GM19324 (cell line): ENCODE measurements at regions not wholly inside any gene's neighbourhood (a gene's known extent, or its start where the extent isn't known, plus 50 kb on each side); places are given as distances from the start of the nearest gene placed in this dataset.
A peak's percentile ranks its signal among the peaks of the same experiment; 100 is the strongest.

ENCODE experiments used
- ATAC-seq: cut with Tn5 transposase; IDR thresholded peaks from one replicate; pipeline ENCODE4 v1.9.1; 2021; ENCODE audit warnings: mild to moderate bottlenecking, moderate library complexity; ENCODE audit not compliant: unreplicated experiment, low FRiP score

DNA sequence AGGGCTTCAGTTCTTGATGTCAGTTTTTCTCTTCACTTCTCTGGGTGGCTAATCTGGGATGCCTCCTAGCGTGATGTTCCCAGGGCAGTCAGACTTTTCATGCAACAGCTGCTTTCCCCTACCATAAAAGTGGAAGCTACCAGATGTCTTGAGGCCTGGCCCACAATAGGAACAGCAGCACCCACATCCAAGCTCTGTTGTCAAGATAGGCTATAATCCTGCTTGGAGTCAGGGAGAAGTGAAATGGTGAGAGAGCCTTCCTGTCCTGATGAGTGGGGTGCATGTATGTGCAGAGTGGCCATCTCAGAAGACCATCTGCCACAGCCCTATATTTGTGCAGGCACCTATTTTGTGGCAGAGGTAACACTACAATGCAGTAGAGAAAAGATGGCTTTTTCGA lies 108.0 kb downstream of the HTR5A start:
- no peak for ATAC-seq

DNA sequence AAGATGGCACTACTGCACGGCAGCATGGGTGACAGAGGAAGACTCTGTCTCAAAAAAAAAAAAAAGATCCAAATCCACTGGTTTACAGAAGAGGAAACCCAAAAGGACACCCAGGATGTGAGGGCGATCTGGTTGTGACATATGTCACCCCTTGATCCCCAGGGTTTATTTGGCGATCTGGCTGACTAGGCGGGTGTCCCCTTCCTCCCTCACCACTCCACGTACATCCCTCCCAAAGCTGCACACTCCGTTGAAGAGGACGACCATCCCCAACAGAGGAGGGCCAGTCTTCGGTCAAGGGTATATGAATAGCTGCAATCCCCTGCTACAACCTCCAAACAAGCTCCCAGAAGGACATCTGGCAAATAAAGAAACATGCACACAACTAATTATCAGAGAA lies 111.6 kb downstream of the HTR5A start:
- ATAC-seq, result no peak

DNA sequence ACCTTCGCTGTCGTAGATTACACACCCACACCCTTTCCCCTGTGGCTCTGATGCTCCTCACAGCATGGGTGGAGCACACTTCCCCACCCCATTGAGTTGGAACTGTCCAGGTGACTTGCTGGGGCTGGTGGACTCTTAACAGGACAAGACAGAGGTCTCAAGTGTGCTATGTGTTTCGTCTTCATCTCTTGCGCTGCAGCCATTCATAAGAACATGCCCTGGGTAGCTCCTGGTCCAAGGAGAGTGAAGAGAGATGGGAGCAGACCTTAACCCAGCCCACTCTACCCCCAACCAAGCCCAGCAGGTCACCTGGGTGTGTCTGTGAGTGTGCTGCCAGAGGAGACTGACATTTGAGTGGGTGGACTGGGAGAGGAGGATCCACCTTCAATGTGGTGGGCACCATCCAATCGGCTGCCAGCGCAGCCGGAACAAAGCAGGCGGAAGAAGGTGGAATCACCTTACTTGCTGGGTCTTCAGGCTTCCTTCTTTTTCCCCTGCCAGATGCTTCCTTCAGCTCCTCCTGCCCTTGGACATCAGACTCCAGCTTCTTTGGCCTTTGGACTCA lies 112.4 kb downstream of the HTR5A start:
- ATAC-seq, result no peak

DNA sequence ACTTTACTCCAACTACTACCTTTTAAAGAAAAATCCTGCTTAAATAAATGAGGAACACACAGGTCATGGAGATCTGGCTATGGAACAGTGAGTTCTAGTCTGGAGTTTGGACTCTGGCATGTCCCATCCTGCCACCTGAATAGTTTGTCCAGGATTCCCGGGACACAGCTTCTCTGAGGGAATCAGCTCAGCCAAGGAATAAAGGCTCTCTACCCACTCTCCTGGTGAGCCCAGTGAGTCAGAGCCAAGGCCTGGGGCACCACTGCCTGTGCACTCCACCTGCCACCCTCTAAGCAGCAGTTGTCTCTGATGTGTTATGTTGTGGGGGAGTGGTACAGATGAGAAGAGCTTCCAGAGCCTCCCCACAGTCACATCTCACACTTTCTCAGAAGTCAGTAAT lies 113.5 kb downstream of the HTR5A start:
- ATAC-seq, result no peak

DNA sequence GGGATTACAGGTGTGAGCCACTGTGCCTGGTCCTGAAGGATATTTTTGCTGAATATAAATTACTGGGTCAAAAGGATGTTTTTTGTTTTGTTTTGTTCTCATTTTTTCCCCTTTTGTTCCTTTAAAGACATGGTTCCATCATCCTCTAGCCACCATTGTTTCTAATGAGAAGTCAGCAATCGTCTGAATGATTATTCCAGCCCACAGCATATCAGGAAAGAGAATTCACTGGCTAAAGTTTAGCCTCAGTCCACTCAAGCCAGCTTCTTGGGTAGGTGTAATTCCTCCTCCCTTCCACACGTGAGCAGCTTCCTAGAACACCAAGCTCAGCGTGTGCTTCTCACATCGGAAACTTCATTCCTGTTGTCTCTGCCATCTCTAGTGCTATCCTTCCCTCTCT lies 112.8 kb upstream of the INSIG1 start:
- no peak for ATAC-seq

DNA sequence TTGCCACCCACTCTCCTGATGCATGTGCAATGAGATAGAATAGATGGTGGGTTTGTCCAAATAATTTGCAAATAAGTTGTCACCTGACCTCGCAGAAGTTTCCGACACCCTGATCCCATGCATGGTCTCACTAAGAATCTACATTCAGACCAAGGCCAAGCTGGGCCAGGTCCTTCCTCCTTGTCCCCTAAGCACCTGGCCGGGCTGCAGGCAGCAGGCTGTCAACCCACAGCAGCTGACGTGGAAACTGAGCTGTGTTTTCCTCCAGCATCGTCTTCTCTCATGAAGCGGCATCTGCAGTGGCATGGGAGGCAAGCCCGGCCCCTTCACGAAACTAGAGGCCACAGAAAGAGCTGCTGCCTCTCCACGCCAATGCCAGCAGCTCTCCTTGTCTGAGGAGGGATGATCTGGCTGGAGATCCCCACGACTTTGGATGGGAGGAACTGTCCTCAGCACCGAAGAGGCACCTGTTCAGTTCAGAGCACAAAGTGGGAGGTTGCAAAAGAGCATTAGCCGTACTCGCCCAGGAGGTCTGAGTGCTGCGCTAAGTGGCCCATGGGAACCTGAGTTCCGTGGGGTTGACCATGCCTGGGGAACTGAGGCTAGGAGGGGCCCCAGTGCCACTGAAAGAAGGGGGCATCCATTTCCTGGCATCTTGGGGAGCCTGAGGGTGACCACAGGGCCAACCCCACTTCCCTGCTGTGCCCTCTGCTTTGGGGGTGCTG lies 110.5 kb upstream of the INSIG1 start:
- ATAC-seq, result no peak

DNA sequence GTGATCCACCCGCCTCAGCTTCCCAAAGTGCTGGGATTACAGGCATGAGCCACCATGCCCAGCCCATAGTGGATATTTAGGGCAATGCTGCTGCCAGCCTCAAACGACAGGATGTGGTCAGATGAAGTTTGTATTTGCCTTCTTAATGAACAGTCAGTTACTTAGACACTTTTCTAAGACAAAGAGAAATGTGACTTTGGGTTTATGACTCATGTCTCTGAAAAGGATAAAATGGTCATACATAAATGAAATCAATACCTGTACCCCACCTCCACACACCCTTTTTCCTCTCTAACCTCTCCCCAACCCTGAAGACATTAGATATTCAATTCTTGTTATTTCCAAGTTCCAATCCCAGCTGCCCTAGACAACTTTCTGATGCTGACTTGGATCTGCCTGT lies 109.3 kb upstream of the INSIG1 start:
- no peak for ATAC-seq

DNA sequence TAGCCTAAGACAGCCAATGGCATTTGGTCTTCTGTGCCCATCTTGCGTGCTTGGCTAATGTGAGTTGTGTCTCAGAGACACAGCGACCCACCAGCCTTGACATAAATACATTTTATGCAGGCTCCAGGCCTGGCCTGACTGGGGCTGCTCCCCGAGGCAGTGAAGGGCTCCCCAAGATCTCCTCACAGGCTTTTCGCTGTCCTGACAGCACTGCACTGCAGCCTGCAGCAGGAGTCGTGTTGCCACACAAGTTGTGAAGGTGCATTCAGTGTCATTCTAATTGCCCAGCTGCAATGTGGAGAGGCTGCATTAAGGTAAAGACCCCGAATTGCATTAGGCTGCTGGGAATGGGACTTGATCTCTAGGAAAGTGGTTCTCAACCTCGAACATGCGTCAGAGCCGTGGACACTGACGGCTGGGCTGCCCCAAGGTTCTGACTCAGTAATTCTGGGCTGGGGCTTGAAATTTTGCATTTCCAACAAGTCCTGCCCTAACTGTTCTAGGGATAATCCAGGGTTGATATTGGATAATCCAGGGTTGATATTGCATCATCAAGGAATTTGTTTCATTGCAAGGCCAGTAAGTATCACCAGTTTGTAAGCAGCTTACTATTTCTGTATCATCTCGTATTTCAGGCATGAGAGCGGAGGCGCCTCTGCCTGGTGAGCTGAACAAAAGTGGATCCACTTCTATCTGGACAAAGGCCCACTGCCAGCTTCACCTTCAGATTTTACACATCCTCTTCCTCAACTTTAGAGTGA lies 108.7 kb upstream of the INSIG1 start:
- no peak for ATAC-seq

DNA sequence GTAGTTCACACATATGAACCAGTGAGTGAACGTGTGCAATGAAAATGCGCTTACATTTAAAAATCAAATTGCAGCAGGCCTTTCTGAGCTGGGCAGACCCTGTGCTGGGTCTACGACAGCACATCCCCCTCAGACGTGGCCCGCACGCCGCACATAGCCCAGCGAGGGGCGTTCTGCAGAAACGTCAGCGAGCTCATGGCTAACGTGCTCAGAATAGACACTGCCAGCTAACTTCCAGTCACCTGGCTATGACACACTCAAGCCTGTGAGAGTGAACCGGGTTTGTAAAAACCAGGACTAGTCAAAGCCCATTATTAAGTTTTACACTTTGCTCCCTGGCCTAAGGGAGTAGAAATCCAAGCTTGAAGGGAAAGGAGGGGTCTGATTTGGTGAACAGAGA lies 108.1 kb upstream of the INSIG1 start:
- no peak for ATAC-seq

DNA sequence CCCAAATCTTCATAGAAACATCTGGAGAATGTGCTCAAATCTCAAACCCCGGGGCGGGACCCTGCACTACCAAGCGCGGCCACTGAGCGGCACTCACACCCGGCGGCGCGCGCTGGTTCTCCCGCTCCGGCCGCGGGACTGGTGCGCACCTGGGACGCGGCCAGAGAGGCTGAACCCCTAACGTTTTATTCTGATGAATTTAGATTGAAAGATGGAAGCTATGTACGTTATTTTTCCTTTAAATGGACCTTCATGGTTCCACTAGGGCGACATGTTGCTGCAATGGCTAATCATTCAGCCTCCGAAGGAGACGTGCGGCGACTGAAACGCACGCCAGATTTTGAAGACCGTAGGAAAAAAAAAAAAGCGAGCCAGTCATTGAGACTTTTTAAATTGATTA lies 107.0 kb upstream of the INSIG1 start:
- ATAC-seq, result no peak

DNA sequence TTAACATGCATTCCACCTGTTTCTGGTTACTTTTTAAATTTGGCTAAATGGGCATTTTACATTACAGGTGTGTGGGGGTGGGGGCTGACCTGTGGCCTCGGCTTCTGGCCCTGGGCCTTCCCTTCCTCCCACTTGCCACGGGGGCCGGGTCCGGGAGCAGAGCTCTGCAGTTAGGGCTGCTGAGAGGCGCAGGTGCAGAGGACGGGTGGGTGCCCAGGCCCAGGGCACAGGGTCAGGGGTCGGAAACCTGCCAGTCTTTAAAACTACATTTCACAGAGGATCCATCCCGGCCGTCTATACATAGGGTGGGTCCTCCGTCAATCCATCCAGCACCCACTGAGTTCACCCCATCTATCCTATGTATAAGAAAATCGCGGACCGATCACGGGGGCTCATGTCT lies 106.5 kb upstream of the INSIG1 start:
- no peak for ATAC-seq

DNA sequence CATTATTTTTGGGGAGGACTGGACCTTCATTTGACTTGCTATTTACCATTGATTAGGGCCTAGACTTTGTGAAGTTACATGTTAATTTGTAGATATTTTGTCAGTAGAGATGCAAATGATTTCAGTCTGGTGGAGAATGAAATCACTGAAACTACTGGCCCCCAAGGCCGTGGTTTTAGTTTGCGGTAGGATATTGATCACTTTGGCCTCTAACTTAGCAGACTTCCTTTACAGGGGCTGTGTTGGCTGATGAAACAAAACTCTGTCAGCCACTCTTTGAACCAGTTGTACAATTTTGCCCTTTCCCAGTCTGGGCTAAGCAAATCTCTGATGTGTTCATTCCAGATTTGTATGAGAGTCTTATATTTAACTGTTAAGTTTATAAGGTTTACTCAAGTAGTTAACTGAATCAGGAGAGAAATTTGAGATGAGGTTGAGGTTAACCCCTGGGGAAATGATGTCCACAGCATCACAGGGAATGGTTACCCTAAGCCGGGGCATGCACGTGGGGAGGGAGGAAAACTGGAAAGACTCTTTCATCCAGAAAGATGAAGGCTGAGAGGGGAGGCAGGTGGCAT lies 105.7 kb upstream of the INSIG1 start:
- ATAC-seq, result peak; percentile 52

DNA sequence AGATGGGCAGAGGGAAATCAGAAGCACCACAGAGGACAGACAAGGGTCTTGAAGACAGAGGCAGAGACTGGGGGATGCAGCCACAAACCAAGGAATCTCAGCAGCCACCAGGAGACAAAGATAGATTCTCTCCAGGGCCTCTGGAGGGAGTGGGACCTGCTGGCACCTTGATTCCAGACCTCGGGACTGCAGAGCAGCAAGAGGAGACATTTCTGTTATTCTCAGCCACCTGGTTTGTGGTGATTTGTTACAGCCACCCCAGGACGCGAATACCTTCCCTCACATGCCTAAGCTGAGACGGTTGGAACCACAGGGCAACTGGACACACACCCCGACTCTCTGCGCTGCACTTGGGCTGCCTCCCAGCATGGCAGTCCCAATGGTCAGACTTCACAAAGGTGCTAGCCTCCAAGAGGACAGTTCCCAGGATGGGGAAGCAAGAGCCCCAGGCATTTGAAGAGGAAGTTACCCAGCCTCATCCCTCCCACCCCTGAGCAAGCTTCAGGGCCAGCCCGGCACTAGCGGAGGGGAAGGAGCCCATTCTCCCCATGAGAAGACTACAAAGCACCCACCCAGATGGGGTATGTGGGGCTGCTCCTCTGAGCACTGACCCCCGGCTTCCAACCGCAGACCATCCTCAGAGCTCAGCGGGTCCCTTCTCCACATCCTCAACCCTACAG lies 104.6 kb upstream of the INSIG1 start:
- ATAC-seq, result no peak

DNA sequence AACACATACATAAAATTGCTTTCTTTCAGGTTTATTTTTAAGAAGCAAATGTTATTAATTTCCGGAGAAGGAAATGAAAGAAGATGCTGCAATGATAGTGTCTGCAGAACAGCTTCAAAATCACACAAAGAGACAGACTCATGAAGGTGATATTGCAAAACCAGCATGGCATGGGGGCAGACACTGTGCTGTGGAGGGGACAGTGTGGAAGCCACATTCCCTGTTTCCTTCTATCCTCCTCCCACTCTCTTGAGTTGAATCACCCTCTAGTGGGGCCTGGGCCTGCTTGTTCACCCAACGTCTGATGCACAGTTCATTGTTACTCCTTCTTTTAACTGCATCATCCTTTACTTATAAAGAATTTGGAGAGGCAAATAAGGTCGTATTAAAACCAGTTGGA lies 104.0 kb upstream of the INSIG1 start:
- no peak for ATAC-seq

DNA sequence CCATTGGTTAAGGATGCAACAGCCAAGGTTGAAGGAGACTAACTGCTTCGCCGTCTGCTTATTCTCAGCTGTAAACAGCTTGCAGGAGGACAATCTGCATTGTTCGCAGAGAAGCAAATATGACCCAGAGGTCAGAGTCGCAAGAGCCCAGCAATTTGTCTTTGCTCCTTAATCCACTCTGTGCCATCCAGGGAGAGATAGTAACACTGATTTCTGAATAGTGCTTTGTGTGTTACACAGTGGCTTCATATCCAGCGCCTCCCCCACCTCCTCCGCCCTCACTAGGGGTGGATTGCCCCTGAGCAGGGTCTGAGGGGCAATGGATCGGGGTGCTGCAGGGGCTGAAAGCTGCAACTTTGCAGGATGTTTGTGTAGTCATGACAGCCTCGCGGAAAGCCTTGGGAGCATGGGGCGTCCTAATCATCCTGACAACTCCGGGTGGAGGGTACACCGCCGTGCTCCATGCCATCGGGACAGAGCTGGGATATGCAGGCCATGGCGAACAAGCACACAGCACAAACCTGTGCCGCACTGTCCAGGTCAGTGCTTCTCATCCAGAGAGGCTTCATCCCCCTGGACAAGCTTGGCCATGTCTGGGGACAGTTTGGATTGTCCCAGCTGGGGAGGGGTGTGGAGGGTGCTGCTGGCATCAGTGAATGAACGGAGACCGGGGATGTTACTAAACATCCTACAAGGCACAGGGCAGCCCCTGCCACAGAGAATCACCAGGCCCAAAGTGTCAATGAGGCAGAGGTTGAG lies 103.1 kb upstream of the INSIG1 start:
- no peak for ATAC-seq

DNA sequence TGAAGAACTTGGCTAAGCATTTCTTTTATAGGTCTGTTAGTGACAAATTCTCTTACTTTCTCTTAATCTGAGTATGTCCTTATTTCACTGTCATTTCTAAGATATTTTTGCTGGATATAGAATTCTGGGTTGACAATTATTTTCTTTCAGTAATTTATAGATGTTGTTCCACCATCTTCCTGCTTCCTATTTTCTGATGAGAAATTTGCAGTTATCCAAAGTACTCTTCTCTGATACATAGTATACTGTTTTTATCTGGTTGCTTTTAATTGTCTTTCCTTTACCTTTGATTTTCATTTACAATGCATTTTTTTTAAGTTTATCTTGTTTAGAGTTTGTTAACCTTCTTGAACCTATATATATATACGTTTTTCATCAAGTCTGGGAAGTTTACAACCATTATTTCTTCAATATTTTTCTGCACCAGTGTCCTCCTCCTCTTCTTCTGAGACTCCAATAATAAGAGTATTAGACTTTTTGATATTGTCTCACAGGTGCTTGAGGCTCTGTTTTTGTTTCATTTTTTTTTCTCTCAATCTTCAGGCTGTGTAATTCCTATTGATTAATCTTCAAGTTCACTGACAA lies 101.6 kb upstream of the INSIG1 start:
- ATAC-seq, result no peak

DNA sequence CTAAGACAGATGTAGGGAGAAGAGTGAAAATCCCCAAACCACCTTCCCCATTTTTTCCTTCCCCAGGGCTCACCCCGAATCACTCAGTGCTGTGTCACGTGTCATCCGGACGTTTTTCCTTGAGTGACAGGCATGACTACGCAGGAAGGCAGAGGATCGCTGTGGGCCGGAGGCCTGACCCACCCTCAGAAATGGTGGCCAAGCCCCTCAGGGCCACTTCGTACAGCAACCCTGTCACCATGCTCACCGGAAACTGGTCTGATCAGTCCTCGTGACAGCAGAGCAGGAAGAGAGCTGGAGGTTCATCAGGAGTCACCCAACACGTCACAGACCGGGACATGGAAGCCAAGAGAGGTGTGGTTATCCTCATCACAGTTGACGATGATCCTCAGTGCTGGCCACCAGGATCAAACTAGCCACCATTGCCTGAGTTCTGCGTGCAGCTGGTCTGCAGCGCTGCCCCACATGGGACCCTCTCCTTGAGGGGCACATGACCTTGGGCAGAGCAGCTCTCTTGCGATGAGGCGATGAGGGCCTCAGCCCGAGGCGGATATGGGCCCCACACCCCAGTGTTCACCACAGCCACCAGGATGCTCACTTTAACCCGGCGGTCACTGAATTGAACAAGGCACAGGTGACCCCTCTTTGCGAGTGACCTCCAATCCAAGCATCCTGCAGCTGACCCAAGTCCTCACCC lies 99.3 kb upstream of the INSIG1 start:
- ATAC-seq, result no peak

DNA sequence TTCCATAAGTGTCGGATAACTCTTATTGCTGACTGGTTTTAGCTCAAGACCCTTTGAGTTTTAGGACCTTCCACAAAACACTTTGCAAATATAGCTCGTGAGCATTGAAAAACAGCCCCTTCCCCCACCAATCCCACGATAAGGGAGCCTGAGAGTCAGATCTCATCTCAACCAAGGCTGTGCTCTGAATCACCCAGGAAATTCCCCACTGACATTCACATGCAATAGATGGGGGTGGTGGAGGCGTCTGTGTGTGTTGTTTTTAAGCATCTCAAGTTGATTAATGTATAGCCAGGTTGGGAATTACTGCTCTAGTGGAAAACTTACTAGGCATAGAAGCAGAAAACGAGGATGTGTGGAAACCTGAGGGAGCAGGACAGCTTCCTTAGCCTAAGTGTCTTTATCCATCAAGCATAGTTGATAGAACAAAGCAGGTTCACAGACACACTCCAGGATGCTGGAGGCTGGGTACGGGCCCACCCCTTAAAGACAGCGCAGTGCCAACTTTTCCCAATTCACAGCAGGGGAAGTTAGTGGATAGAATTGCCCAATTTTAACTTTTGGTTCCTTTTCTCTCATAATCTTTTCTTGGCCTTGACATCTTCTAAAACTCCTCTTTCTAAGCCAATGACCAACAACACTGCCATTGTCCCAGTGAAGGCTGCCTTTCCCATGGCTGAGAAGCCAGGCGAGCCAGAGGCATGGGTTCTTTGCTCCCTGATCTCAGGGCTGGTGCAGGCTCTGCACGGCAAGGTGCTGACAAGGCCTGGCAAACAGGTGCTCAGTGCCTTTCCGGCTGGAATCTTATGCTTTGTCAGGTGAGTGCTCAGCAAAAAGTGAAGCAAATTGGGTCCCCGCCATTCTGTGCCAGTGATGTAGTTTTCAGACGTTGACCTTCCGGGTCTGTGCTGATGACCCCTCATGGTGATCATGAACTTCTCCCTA lies 98.5 kb upstream of the INSIG1 start:
- peak; percentile 52 for ATAC-seq
